NCI-H345 treated with DMSO at 0.1 percent for 48 hours (cell line): ENCODE measurements at regions not wholly inside any gene's neighbourhood (a gene's known extent, or its start where the extent isn't known, plus 50 kb on each side); places are given as distances from the start of the nearest gene placed in this dataset.
"Not testable (repeated sequence)": the region's sequence is repeated elsewhere in the genome, so short reads cannot be mapped to it uniquely, and the experiment has no call there.

Source experiments
- DNase-seq: peaks from one replicate; lab custom pipeline; 2025; ENCODE audit not compliant: unreplicated experiment; lab: John Stamatoyannopoulos, UW

DNA sequence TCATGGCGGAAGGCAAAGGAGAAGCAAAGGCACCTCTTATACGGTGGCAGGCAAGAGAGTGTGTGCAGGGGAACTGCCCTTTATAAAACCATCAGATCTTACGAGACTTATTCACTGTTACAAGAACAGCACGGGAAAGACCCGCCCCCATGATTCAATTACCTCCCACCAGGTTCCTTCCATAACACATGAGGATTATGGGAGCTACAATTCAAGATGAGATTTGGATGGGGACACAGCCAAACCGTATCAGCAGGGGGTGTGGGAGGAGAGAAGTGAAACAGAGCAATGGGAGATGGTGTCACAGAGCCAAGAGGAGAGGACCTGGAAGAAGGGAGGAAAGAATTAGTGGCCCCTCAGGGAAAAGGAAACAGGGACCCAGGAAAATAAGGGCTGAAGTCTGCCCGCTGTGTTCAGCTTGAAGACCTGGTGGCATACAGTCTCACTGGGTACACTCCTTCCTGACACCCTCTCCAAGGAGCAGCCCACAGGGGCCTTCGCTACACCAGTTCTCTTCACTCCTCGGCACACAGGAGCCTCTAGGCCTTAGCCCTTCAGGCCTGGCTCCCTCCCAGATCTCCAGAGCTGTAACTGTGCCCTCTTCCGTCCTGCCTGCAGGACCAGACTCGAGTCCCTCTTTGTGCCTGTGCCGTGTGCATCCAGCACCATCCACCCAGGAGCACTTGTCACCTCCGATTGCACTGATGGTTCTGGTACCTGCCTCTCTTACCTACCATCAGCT lies 262.1 kb downstream of the EIPR1 start:
- no peak for DNase-seq

DNA sequence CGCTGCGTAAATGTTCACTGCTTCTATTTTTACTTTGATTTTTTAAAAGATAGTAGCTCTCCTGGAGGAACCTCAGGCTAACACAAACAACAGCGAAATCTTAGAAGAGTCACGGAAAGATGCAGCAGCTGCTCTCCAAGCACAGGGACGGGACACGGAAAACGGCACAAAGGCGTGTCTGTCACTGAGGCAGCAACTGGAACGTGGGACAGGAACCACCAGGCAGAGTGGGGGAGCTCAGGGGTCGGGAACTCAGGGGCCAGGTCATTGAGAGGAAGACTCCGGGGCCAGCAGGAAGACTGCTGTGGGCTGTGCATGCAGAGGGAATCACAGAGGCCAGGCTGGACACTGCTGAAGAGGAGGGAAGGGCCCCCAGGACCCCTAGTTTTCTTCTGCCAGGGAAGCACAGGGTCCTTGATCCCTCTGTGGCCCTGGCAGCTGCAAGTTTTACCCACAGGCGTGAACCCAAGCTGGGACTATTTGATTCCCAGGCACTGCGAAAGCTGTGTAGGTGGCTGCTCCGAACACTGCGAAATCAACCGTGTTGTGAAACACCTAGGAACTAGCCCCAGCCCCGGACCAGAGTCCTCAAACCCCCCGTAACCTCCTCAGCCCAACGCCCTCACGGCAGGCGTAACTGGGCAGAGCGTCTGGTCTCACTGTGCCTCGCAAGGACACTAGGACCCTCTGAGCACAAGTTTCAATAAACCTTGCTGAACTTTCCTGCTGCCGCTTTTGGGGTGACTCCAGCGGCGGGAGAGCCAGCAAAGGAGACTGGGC lies 263.0 kb downstream of the EIPR1 start:
- no peak for DNase-seq

DNA sequence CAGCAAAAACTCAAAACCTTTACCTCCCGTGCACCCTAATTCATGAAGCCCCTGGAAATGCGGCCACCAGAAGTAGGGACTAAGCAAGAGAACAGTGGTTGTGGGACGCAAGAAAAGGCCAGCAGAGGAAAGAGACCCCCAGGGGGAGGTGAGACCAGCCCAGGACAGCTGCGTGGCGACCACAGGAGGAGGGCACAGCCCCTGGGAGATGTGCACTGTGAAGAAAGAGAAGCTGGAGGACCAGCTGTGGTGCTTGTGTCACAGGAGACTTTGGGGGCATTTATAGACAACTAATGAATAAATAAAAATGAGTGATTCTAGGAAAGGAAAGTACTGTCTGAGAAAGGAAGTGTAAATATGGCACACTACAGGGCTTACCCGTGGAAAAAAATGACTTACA lies 263.8 kb downstream of the EIPR1 start:
- no peak for DNase-seq

DNA sequence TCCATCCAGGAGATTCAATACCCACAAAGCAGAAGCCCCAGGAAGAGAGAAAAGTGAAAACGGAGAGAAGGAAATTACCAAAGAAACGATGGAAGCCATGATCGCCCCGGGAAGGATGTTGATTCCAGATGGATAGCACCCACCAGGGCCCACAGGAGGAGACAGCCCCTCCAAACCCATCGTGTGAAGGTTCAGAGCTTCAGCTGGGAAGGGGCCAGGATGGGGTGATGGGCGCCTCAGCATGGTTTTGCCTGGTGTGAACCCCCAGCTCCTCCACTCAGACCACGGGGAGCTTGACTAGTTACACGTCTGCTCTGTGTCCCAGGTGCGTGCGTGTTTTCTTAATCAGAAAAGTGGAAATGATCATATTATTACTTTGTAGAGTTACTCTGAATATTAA lies 264.5 kb downstream of the EIPR1 start:
- DNase-seq: no peak

DNA sequence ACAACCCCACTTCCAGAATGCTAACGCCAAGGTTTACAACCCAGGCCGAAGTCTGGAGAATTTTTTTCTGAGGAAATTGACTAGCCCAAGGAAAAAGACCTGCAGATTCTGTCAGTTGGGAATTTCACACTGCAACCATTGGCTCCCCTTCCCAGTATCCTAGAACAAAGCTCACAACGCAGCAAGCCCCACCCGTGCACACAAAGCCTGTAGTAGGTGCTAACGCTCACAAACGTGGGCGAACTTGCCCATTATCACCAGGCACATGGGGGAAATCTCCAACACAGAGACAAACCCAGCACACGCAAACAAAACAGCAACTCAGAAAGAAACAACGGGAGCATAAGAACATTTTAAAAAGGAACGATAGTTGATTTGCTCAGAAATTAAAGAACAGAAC lies 265.1 kb downstream of the EIPR1 start:
- no peak for DNase-seq

DNA sequence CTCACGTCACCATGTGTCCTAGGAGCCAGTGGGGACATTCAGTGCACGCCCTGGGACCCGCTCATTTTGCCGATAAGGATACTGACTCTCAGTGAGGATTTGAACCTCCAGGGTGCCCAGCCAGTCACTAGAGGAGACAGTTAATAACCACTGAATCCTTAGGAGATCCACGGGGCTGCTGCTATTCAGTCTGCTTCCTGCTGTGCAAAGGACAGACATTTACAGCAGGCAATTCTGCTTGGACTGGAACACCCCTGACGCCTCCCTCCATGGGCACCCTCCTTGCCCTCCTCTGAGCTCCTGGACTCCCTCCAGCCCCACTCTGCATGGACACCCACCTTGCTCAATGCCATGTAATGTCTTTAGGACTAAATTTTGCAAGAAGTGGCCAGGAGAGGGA lies 265.5 kb downstream of the EIPR1 start:
- no peak for DNase-seq

DNA sequence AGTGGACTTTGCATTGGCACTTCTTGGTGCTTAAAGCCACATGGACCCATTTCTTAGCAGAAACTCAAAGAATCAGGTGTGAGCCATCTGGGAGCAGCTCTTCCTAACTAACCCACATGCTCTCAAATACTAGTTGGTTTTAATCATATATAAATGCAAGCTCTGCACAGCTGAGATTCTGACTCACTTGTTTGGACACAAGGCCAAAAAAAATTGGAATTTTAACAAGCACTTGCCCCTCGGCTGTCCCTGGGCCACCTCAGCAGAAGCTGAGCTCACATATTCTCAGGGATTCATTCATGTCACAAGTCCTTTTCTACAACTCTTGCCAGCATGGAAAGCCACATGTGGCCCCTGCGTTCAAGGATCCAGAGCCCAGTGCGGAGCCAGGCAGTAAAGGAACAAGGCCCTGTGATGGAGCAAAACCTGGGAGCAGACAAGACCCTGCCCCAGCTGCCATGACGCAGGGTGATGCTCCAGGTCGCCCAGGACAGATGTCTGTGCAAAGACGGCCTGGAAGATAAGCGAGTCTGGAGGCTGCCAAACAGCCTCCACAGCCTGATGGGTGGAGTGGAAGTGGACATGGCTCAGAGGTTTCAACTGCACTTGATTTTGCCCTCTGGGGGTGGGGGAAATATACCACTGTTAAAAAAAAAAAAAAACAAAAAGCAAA lies 266.5 kb downstream of the EIPR1 start:
- DNase-seq: no peak

DNA sequence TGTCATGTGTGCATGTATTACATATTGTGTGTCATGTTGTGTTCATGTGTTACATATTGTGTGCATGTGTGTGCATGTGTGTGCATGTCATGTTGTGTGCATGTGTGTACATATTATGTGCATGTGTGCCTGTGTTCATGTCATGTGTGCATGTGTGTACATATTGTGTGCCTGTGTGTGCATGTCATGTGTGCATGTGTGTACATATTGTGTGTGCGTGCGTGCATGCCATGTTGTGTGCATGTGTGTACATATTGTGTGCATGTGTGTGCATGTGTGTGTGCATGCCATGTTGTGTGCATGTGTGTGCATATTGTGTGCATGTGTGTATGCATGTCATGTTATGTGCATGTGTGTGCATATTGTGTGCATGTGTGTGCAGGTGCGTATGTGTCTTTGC lies 267.1 kb downstream of the EIPR1 start:
- no peak for DNase-seq

DNA sequence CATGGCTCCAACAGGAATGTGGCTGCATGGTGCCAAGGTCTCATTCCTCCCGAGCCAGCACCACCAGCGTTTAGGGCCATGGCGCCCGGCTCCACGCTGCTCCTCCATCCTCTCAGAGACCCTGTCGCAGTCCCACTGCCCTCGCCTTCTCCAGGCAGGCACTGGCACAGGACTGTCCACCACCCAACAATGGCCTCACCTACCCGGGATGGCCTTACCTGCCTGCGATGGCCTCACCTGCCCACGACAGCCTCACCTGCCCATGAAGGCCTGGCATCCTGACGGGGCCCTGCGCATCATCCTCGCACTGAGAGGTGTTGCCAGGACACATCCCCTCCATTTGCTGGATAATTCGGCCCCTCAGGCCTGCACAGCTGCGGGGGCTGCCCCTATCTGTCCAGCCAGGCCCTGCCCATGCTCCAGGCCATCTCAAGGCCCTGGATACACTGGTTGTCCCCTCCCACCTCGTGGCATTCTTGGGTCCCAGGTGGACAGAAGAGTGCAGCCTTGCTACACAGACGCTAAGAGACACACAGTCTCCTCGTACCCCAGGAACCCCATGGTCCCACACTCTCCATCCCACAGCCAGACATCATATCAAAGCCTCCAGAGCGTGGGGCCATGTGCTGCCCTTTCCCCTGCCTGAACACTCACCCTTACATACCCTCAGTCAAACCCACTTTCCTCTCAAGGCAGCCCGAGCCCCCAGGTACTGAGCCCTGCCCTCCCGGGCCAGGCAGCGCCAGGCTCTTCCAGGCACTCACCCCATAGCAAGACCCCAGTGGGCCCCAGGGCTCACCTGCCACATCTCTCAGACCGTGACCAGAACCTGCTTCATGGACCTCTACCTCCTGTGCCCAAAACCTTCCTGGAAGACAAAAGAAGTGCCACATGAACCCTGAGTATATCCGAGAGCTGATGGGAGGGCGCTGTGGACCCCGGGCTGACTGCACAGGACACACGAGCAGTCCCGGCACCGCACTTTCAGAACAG lies 268.6 kb downstream of the EIPR1 start:
- no peak for DNase-seq

DNA sequence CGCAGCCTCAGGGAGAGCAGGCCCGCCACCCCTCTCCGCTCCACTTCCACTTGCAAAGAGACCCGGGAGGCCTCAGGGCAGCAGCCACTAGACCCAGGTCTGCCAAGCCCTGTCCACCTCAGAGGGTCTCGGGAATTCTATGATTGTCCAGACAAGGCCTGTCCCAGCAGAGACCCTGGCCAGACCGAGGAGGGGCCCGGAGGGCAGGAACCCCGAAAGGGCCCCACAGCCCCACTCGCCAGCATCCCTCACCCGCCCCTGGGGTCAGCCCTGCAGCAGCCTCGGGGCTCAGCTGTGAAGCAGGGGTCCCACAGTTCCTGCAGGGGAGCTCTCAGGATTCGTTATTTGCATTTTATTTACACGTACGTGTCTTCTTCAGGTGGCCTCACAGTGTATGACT lies 269.5 kb downstream of the EIPR1 start:
- DNase-seq: no peak

DNA sequence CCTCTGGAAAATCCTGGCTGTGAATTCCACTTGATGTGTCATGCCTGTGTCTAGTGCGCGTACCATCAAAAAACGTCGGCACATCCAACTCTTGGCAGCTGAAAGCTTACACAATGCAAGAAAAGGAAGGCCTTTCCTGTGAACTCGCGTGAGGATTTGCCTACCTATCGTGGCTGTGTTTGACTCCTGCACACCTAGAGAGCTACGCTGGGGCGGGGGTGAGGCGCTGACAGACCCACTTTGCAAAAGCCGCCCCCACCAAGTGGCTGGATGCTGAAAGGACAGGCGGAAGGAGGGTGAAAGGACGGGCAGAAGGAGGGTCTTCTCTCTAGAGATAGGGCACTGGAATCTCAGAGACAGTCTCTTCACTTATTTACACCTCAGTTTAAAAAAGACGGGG lies 270.1 kb downstream of the EIPR1 start:
- DNase-seq: no peak

DNA sequence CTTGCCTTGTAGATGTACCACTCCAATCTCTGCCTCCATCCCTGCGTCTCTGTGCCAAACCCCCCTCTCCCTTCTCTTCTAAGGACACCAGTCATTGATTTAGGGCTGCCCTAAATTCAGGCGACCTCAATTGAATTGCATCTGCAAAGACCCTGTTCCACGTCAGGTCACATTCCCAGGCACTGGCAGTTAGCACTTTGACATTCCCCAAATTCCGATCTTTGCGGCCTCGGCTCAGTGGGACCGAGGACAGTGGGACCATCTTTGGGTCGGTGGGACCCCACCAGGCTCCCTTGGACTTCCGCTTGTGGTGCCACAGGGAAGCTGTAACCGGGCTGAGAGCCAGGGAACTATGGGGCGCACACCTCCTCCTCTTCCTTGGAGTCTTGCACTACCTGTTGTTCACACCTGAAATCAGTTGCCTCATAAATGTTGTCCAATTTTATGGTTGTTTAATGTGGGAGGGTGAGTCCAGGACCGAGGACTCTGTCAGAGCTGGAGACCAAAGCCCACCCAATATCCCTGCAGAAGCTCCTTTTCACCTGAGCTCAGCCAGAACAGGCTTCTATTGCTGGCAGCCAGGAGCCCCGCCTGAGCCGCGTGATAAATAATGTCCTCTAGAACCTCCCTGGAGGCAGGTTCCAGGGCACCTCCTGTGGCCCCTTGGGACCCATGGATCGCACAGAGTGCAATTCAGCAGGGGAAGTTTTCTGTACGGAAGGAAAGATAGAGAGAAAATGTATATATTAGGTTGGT lies 271.6 kb downstream of the EIPR1 start:
- DNase-seq: no peak

DNA sequence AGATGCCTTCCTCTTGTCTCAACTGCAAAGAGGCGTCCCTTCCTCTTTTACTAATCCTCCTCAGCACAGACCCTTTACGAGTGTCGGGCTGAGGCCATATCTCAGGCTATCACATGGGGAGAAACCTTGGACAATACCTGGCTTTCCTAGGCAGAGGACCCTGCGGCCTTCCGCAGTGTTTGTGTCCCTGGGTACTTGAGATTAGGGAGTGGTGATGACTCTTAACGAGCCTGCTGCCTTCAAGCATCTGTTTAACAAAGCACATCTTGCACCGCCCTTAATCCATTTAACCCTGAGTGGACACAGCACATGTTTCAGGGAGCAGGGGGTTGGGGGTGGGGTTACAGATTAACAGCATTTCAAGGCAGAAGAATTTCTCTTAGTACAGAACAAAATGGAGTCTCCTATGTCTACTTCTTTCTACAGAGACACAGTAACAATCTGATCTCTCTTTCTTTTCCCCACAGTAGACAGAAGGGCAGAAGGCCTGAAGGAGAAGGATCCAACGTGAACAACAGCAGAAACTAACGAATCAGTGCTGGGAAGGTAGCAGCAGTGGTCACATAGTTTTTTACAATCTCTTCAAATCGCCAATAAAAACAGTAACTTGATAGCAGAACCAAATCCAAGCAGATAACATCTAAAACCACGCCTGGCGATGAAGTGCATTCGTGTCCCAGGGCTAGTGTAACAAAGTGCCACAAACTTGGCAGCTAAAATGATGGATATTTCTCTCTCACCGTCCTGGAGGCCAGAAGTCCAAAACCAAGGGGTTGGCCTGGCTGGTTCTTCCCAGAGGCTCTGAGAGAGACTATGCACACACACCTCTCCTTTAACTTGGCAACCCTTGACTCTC lies 272.4 kb downstream of the EIPR1 start:
- DNase-seq: not testable (repeated sequence)

DNA sequence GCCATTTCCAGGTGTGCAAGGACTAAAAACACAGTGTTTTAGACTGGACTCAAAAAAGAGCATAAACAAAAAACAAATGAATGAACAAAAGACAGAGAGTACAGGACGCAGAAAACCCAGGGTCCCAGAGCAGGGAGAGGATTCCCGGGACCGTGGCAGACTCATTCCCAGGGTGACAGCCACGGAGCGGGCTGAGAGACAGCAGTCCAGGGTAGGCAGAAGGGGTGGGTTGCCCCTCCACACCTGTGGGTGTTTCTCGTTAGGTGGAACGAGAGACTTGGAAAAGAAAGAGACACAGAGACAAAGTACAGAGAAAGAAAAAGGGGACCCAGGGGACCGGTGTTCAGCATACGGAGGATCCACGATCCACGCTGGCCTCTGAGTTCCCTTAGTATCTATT lies 273.4 kb downstream of the EIPR1 start:
- no peak for DNase-seq

DNA sequence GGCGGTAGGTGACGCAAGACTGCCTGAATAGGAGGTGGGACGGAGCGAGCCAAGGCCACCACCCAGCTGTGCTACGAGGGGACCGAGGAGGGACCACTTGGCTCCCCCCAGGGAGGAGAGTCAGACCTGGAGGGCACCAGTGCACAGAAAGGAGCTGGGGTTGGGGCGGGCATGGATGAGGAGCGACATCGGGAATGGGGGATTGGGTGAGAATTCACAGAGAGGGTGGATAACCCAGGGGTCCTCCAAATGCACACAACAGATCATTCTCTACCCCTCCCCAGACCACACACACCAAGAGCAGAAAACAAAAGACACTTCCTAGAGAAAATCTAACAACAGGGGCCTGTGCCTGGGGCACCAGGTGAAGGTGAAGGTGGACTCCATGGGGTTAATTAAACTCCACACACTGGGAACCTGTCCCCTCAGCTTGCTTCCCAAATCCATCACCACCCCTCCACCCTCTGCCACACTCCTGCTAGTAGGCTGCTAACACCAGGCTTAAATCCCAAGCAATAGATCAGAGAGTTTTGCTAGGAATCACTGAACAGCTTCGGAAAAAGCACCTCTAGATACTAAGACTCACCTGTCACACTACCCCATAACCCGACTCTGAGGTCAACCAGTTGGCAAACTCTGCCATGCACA lies 274.6 kb downstream of the EIPR1 start:
- no peak for DNase-seq

DNA sequence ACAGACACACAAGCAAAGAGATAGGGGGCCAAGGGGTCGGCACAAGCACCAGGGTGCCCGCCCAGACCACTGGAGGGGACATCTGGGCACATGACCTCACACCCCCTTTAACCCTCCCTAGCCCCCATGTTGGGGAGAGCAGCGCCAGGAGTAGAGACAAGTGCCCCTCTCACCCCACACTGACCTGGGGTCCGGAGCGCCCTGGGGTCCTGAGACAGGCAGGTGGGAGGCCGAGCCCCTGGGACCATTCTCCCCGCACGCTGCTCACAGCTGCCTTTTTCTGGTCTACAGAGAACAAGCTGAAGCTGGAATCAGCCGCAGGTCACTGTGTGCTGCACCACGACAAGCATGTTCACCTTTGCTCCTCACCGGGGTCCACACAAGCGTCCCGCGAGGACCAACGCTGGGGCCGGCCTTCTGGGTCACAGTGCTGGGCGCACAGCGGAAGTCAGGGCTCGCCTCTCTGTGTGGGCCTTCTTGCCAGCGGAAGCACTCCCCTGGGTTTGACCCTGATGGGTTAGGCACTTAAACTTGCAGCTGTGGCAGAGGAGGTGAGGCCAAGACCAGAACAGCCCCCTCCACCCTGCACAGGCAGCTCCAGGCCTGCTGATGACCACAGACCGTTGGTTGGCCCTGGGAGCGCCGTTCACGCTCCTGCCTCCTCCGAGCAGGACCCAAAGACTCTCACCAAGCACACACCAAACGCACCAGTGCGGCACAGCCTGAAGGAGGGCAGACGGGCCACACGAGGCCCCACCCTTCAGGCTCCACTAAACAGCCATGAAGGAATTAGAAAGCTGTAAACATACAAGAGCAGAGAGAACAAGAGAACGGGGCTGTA lies 275.3 kb downstream of the EIPR1 start:
- no peak for DNase-seq

DNA sequence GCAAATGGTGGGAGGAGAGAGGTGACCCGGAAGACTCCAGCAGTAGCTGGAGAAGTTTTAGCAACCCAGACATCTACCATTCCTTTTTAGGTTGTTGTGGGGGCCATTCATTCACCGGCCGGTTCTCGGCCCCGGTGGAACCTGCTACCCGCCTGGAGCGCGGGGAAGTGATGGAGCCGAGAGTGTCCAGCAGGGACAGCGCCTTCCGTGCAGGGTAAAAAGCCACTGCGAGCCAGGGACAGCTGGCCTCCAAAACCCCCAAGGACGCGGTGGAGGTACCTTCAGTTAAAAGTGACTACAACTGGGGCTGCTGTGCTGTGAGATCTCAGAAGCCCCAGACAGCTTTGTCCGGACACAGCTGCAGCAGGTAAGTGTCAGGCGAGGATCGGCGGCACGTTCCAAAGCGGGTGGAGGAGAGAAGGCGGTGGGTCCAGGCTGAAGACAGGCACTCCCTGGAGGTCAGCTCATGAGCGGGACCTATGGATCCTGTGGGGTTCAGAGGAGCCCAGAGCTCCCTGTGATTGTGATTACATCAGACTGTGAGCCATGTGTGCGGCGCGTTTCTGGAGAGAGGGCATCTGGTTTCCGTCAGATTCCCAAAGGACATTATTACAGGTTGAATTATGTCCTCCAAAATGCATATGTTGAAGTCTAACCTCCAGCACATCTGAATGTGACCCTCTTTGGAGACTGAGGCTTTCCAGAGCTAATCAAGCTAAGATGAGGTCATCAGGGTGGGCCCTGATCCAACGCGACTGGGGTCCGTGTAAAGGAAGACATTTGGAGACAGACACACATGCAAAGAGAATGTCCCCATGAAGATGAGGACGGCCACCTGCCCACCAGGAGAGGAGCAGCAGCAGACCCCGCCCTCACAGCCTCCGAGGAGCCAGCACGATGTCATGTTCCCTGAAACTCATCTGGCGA lies 276.3 kb downstream of the EIPR1 start:
- DNase-seq: no peak
